ENCODE measurements at regions not wholly inside any gene's neighbourhood (a gene's known extent, or its start where the extent isn't known, plus 50 kb on each side); places are given as distances from the start of the nearest gene placed in this dataset.

DNA sequence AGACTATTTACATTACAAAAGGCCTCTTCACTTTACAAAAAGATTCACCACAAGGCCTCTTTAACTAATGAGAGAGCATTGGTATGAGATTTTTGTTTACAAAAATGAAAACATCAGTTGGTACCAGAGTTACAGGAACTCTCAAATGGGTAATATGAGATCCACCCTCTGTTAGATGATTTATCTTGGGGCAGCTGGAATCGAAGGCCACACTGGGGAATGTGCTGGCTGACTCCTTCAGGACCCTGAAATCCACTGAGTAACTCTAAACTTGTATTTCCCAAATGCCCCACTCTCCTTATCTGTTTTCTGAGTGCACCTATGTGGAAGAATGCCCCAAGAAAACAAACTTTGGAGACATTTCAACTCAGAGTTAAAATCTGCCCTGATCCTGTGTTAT is 232.9 kb upstream of the F9 start:
- DNase-seq (ENCODE audit: extremely low spot score, insufficient read length, low read depth) (no peak), FAIRE-seq (no peak)

DNA sequence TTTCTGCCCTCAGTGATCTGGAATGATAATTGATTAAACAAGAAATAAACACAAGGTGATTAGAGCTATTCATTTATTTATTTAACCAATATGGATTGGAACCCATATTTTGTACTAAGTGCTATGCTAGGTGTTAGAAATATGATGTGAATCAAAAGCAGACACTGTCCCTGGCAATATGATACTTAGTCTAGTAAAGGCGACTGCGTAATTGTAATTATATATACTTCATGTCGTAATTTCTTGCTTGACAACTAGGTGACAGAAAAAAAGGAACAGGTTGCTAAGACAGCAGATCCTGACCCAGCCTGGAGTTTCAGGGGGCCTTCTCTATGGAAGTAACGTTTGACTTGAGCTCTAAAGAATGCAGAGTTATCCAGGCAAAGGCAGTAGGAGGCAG is 236.5 kb upstream of the F9 start:
- no peak for DNase-seq (ENCODE audit: extremely low spot score, insufficient read length, low read depth)
- FAIRE-seq, result no peak

DNA sequence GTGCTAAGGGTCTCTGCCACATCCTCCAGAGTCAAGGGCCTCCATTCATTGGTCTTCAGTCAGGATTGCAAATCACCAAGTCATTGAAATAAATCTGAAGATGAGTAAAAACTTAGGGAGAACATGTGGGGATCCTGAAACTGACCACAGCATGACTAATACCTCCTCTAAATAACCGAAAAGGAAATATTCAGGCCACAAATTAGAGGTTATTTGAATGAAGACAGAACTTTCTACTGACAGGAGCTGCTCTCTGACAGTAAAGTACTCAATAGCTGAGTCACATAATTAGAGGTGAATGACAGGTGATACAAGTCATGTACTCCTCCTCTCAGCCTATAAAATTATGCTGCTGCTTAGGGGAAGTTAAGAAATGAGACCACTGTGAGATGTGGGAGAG is 240.2 kb upstream of the F9 start:
- no peak for FAIRE-seq
- DNase-seq (ENCODE audit: extremely low spot score, insufficient read length, low read depth), result no peak

DNA sequence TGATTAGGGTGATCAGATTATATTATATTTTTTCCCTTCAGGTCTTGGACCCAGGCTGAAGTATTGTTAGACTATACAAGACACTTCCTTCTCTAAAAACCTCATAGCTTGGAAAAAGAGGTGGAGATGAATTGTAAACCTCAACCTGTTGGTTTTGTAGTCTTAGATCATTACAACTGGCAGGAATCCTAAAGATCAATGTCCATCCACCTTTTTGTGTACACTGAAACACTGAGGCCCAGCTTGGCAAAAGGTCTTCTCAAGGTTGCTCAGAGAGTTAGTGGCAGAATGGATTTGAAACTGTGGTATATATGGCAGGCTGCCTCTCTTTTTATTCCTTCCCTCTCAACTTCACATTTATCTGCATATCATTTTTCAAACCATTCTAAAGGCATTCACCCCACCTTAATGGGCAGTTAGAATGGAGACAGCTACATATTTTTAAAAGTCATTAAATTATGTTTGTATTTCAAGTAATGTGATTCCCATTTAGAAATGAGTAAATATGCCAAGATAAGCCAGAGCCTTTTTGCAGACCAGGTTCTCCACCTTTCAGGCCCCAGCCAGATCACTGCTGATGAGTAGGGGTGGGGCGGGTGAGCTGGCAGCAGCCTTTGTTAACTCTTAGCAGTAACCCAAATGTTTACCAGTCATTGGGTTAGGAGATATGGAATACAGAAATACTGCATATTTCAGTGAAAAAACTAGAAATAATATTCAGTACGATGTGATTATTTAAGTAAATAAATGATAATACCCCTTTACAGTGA is 243.2 kb upstream of the F9 start:
- DNase-seq (ENCODE audit: extremely low spot score, insufficient read length, low read depth), result no peak
- FAIRE-seq, result no peak

DNA sequence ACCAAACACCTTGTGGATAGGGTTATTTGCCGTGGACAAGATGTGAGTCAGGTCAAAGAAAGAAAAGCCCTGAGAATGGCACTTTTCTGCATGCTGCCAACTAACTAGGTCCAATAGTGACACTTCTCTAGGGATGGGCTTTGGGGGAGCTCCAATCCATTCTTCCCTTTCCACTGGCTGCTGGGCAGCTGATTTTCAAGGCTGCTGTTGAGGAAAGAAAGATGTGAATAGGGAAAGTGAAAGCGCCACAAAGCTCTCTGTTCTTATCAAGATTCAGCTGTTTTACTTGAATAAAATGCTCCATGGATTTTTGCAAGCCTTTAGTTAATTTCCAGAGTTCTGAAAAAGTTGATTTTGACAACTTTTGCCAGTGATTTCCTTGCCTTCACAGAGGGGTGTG is 244.2 kb upstream of the F9 start:
- DNase-seq (ENCODE audit: extremely low spot score, insufficient read length, low read depth) (no peak), FAIRE-seq (no peak)

DNA sequence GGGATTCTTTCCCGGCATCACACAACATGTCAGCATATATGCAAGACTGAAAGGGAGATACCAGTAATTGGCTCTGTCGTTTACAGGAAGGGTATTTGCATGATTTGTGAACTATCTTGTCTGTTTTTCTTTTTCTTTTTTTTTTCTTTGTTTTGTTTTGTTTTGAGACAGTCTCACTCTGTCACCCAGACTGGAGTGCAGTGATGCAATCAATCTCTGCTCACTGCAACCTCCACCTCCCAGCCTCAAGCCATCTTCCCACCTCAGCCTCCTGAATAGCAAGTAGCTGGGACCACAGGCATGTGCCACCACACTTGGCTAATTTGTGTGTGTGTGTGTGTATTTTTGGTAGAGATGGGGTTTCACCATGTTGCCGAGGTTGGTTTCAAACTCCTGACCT is 262.7 kb upstream of the F9 start:
- no peak for FAIRE-seq
- DNase-seq (ENCODE audit: extremely low spot score, insufficient read length, low read depth), result no peak

DNA sequence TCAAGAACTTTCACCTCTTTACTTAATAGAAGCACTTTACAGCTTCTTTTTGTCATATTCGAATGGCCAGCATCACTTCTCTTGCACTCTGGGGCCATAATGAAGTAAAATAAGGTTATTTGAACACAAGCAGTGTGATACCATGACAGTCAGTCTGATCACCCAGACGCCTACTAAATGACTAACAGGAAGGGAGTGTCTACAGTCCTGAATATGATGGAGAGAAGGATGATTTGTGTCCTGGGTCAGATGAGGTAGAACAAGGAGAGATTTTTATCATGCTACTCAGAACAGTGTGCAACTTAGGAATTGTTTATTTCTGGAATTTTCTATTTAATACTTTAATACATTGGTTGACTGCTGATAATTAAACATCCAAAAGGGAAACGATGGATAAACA is 284.2 kb upstream of the F9 start:
- DNase-seq (ENCODE audit: extremely low spot score, insufficient read length, low read depth), result no peak
- FAIRE-seq, result no peak

DNA sequence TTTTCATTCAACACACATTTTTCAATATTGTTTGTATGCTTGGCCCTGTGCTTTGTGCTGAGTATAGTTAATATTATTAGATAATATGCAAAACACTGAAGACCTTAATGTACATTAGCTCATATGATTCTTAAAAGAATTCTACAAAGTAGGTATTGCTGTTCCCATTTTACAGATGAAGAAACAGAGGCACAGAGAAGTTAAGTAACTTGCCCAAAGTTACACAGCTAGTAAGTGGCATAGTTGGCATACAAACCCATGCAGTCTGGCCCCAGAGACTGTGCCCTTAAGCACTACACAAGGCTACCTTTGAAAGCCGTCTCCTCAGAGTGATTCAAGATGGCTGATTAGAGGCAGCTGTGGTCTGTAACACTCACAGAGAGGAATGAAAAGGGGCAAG is 293.4 kb upstream of the F9 start:
- FAIRE-seq (no peak), DNase-seq (ENCODE audit: extremely low spot score, insufficient read length, low read depth) (no peak)

DNA sequence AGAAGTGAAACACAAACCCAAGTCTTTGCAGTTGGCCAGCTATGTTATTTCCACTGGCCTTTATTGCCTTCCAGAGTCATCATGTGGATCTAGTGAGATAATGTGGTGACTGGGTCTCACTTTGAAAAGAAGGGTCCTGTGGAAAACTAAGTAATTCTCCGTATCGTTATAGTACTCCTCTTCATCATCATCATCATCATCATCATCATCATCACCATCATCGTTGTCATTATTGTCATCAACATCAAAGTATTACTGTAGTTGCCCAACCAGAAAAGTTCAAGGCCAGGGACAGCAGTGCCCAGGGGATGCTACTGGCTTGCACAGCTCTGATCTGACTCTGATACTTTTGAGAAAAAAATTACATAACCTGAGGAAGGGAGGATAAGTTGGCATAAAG is 295.6 kb upstream of the F9 start:
- FAIRE-seq (no peak), DNase-seq (ENCODE audit: extremely low spot score, insufficient read length, low read depth) (no peak)

DNA sequence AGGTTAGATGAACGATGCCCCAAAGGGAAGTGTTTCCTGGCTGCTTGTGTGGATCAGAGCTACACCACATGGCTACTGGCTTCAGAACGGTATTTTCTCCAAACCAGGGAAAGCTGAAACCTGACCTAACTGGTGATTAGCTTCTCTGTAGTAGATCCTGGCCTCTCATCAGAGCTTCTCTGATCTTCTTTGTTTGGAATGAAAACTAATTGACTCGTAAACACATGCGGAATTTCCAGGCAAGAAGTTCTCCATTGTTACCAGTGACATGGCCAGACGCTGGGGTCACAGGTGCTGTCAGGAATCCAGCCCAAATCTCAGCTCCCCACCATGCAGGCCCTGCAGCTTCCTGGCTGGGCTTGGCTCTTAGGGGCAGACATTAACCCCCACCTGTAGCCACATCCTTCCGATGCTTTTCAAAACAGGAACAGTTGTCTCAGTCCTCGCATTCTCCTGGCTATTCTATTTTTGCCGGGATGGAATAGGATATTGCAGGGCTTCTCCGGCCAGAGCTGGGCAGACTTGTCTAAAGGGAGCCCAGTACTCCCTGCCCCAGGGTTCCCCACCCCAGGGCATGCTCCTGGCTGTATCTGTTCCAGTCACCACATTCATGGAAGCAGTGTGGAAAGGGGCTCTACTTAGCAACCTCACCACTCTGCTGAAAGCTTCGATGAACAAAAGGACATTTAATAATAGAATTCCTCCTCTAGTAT is 305.4 kb upstream of the F9 start:
- FAIRE-seq (no peak), DNase-seq (ENCODE audit: extremely low spot score, insufficient read length, low read depth) (no peak)

DNA sequence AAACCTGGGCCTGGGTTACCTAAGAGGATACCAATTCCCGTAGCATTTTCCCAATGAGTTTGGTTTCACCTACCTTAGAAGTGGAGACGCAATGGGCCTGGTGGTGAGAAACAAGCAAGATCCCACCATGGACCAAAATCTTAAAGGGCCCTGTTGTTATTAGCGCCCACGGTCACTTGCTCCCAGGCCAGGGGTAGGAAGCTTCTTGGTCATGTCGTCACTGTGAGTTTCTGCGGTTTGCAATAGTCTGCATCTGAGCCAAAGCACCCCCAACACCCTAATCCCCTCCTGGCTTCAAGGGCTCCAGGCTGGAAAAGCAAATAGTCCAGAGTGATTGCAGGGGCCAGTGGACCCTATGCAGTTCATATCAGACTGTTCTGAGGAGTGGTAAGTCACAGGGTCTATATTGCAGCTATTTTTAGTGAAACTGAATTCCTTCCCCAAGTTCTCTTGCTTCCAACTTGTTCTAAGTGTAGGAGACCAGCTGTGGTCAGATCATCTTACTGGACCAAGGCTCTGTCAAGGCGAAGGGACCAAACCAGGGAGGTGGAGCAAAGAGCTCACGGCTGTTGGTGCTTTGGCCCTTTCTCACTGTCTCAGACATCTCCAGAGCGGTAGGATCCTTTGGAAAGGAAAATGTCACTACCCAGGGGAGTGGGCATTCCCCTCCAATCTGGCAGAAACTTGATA is 307.9 kb upstream of the F9 start:
- DNase-seq (ENCODE audit: extremely low spot score, insufficient read length, low read depth) (no peak), FAIRE-seq (no peak)

DNA sequence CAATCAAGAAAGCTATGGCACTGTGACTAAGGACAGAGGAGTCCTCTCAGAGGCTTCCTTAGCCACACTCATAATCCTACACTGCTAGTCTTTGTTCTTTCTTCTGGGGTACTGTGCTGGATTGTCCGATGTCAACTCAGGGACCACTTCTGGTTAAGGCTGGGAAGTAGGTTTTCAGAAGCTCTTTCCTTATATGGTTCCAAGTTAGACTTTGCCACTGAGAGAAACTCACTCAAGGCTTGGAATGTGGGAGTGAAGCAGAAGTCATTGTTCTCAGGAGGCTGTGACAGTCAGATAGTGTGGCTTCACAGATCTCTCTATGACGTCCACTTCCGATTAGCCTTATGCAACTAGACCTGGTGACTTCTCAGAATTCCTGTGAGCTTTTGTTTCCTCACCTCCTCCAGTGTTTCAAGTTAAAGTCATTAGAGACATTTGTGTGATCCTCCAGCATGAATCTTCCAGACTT is 317.3 kb upstream of the F9 start:
- DNase-seq (ENCODE audit: extremely low spot score, insufficient read length, low read depth), result no peak
- no peak for FAIRE-seq

DNA sequence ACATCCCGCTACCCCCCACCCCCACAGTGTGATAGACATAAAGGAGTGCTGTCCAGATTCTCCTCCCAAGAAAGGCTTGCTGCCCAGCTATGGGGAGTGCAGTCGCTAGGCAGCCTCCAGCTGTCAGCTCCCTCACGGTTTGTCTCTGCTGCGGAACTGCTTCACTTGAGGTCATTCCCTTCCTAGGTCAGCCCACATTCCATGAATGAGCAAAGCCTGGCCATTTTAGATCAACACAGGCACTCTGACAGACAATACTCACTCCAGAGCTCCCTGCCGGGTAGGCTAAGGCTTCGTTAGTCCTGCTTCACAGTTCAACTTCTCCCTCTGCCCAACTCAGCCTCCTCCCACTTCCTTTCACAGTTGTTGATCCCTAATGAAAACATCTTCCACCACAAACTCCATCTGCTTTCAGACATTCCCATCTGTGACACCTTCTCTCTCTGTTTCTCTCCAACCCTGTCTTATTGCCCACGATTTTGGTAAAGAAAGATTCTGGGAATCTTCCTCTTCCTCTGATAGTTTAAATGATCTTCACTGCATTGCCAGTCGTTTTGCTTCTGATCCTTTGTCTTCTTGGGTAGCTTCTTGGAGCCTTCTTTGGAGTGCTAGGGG is 318.9 kb upstream of the F9 start:
- no peak for DNase-seq (ENCODE audit: extremely low spot score, insufficient read length, low read depth)
- FAIRE-seq, result no peak

DNA sequence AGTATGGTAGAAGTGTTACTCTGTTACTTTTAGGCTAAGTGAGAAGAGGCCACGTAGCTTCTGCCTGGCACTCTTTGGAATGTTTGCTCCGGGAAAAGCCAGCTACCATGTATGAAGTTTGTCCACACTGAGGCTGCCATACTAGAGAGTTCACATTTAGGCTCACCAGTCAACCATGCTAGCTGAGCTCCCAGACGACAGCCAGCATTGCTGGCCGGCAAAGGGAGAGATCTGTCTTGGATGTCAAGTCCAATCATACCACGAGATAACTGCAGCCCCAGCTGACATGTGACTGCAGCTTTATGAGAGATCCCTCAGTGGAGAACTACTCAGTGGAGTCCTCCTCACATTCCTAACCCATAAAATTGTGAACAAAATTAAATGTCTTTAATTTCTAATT is 321.2 kb upstream of the F9 start:
- FAIRE-seq (no peak), DNase-seq (ENCODE audit: extremely low spot score, insufficient read length, low read depth) (no peak)

DNA sequence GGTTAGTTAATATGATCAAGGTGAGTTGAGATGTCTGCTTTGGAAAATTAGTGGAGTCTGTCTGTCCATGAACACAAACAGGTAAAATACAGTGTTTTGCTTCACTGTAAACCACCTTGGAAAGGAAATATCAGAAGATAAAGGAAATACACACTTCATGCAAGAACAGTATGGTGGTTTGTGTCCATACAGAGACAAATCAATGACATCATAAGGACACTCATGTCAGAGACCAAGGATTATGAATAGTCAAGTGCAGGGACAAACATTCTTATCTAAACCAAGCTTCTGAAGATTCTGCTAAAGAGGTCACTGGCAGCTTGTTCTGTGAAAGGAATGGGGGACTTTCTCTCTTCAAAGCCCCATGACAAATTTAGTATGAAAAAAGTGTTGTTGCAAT is 322.9 kb upstream of the F9 start:
- DNase-seq (ENCODE audit: extremely low spot score, insufficient read length, low read depth) (no peak), FAIRE-seq (no peak)

DNA sequence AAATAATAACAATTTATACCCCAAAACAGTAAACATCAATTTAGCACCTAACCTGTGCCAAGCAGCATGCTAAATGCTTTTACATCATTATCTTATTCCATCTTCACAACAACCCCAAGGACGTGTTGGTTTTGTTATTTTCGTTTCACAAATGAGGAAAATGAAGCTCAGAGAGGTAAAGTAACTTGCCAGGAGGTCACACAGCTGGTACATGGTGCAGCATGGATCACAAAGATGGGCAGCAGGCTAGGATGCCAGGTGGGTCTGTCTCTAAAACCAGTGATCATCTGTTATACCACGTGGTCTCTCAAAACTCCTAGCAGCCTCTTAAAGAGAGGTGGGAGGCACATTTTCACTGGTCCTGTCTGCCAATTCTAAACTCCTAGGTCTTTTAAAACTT is 323.6 kb upstream of the F9 start:
- DNase-seq (ENCODE audit: extremely low spot score, insufficient read length, low read depth) (no peak), FAIRE-seq (no peak)

DNA sequence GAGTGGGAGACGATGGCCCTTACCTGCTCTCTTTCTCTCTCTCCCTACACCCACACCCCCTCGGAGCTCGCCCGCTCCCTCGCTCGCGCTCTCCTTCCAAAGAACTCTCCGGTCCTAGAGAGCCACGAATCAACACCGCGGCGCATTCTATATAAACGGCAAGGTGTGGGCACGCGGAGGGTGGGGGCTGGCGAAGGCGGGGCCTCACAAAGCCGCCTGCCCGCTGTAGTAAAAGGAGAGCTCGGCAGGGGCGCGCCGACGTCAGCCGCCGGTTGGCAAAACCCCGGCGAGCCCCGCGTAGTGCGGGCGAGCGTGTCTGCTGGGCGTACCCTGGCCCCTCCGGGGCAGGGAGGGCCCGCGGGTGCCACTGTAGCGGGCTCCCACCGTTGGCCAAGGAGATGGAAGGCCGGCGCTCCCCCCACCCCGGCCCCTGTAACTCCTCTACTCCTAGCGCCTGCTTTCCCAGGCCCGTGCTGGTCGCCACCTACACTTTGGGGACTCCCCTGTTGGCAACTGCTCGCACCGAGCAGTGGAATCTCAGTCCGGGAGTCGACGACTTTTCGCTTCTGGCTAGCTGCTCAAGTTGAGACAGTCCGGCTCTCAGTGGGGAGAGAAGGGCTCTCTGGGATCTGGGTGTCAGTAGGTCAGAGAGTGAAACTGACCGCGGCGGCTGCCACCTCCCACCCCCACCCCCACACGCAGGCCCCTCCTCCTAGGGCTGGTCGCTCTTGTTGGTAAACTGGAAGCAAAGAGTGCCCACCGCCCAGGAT is 325.5 kb upstream of the F9 start:
- no peak for DNase-seq (ENCODE audit: extremely low spot score, insufficient read length, low read depth)
- no peak for FAIRE-seq

DNA sequence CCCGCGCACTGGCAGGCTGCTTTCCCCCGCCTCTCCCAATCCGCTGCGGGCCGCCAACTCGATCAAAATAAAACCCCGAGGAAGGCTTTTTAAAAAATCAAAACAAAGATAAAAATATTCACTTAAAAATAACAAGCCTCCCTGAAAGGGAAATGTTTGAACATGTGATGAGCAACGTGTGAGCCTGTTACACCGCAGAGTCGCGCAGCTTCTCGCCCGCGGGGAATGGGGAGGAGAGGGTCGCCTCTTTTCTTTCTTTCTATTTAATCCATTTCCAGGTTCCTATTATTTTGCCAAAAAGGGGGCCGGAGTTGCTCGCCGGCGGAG is 326.0 kb upstream of the F9 start:
- DNase-seq (ENCODE audit: extremely low spot score, insufficient read length, low read depth), result no peak
- FAIRE-seq, result no peak

DNA sequence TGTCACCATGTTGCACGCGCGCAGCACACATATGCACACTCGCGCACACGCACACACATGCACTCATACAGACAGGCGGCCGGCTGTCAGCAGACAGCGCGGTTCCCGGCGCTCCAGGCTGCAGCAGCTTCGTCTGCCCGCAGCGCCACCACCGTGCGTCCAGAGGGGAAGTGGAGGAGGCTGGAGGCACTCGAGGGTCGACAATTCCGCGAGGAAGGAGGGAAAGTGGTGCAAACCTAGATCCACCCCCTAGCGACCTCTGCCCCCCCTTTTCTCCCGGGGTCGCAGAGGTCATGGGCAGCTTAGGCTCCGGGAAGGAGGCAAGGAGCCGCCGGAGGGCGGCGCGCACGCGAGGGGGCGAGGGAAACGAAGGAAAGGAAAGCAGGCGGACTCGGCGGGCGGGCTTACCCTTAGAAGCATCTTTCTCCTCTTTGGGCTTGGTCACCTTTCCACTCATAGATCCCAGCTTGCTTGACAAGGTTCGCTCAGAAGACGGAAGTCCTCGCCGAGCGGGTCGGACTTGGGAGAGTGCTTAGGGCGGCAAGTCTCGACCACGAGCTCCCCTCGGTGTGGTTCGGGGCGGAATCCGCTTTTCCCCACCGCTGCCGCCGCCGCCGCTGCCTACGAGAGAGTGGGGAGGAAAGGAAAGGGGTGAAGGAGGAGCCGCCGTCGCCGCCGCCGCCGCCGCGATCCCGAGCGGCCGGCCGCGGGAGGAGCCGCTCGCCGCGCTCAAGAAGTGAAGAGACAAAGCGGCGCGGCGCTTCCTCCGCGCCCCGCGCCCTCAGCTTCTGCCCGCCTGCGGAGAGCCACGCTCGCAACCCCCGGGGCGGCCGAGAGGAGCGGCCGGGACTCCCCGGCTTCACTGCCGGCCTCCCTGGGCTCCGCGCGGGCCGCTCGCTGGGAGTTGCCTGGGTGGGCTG is 326.6 kb upstream of the F9 start:
- FAIRE-seq, result no peak
- DNase-seq (ENCODE audit: extremely low spot score, insufficient read length, low read depth), result no peak
